ENCODE measurements at regions not wholly inside any gene's neighbourhood (a gene's known extent, or its start where the extent isn't known, plus 50 kb on each side); places are given as distances from the start of the nearest gene placed in this dataset.

GRCh38 chr4:171049380-171049779 lies 763.8 kb upstream of the GALNTL6 start:
- no peaks in the 10 kb centered on the region for H3K4me1 ChIP-seq (ENCODE audit: insufficient read depth, low read length, severe bottlenecking)
- no peaks in the 10 kb centered on the region for H3K79me2 ChIP-seq (ENCODE audit: insufficient read depth, low read length)
- no peaks in the 10 kb centered on the region for H3K27me3 ChIP-seq (ENCODE audit: insufficient read depth, low read length)
- no peak overlapping the region for H3K4me2 ChIP-seq (ENCODE audit: low read length)
- no peak overlapping the region for H2AFZ ChIP-seq (ENCODE audit: low read length)
- no peaks in the 10 kb centered on the region for H3K9me2 ChIP-seq (ENCODE audit: low read depth, low read length)
- no peaks in the 10 kb centered on the region for H3K9me3 ChIP-seq (ENCODE audit: low read length)
- H3K27ac ChIP-seq (ENCODE audit: low read depth, low read length, poor library complexity, severe bottlenecking): no peak overlapping the region
- no peaks in the 10 kb centered on the region for H4K20me1 ChIP-seq (ENCODE audit: insufficient read depth, low read length)
- H3K4me3 ChIP-seq (ENCODE audit: low read depth, low read length, poor library complexity, severe bottlenecking): no peak overlapping the region
- TF ChIP-seq CTCF (IDR thresholded peaks at IDR 0.05; ENCODE audit: low read length): no peak
- H3F3A ChIP-seq (ENCODE audit: insufficient read depth, low read length): no peaks in the 10 kb centered on the region
- H3K36me3 ChIP-seq (ENCODE audit: insufficient read depth, low read length): no peaks in the 10 kb centered on the region
- no peak overlapping the region for H3K9ac ChIP-seq (ENCODE audit: low read length)

- Histone ChIP-seq H3K9me3 (ENCODE audit: low read length) (no peaks in the 10 kb centered on the region), H3K9ac (ENCODE audit: low read length) (no peak overlapping the region), H3K36me3 (ENCODE audit: insufficient read depth, low read length) (no peaks in the 10 kb centered on the region), H2AFZ (ENCODE audit: low read length) (no peak overlapping the region), H3K4me1 (ENCODE audit: insufficient read depth, low read length, severe bottlenecking) (no peaks in the 10 kb centered on the region), H3K79me2 (ENCODE audit: insufficient read depth, low read length) (no peaks in the 10 kb centered on the region), H3K27me3 (ENCODE audit: insufficient read depth, low read length) (no peaks in the 10 kb centered on the region), H3K9me2 (ENCODE audit: low read depth, low read length) (no peaks in the 10 kb centered on the region), H3K27ac (ENCODE audit: low read depth, low read length, poor library complexity, severe bottlenecking) (no peak overlapping the region), H3K4me2 (ENCODE audit: low read length) (no peak overlapping the region), H3K4me3 (ENCODE audit: low read depth, low read length, poor library complexity, severe bottlenecking) (no peak overlapping the region), H4K20me1 (ENCODE audit: insufficient read depth, low read length) (no peaks in the 10 kb centered on the region), H3F3A (ENCODE audit: insufficient read depth, low read length) (no peaks in the 10 kb centered on the region)
- TF ChIP-seq CTCF (IDR thresholded peaks at IDR 0.05; ENCODE audit: low read length) (no peak), EZH2 (IDR thresholded peaks at IDR 0.05; ENCODE audit: borderline replicate concordance, low read length) (no peak)
Measured at GRCh38 chr4:171042989-171043524, 770.1 kb upstream of the GALNTL6 start.

GRCh38 chr4:171035909-171036308 lies 777.3 kb upstream of the GALNTL6 start:
- Histone ChIP-seq H3K9ac (ENCODE audit: low read length) (no peak overlapping the region), H3K27me3 (ENCODE audit: insufficient read depth, low read length) (no peaks in the 10 kb centered on the region), H3K79me2 (ENCODE audit: insufficient read depth, low read length) (no peaks in the 10 kb centered on the region), H3F3A (ENCODE audit: insufficient read depth, low read length) (no peaks in the 10 kb centered on the region), H3K4me1 (ENCODE audit: insufficient read depth, low read length, severe bottlenecking) (no peaks in the 10 kb centered on the region), H3K4me2 (ENCODE audit: low read length) (no peak overlapping the region), H3K4me3 (ENCODE audit: low read depth, low read length, poor library complexity, severe bottlenecking) (no peak overlapping the region), H3K36me3 (ENCODE audit: insufficient read depth, low read length) (no peaks in the 10 kb centered on the region), H4K20me1 (ENCODE audit: insufficient read depth, low read length) (no peaks in the 10 kb centered on the region), H3K9me2 (ENCODE audit: low read depth, low read length) (no peaks in the 10 kb centered on the region), H2AFZ (ENCODE audit: low read length) (no peak overlapping the region), H3K9me3 (ENCODE audit: low read length) (no peaks in the 10 kb centered on the region), H3K27ac (ENCODE audit: low read depth, low read length, poor library complexity, severe bottlenecking) (no peak overlapping the region)
- TF ChIP-seq EZH2 (IDR thresholded peaks at IDR 0.05; ENCODE audit: borderline replicate concordance, low read length) (no peak), CTCF (IDR thresholded peaks at IDR 0.05; ENCODE audit: low read length) (no peak)

Data from OCI-LY1 (cell line).